NB4 (cell line): ENCODE measurements at regions not wholly inside any gene's neighbourhood (a gene's known extent, or its start where the extent isn't known, plus 50 kb on each side); places are given as distances from the start of the nearest gene placed in this dataset.

Experiments used
- DNase-seq: peaks from one replicate; pipeline ENCODE4 v3.0.0; 2010; ENCODE audit warnings: low read depth
- H3K4me3 ChIP-seq: one replicate; pipeline ENCODE4 v1.5.1; 2011; ENCODE audit warnings: mild to moderate bottlenecking, low read depth, low read length, moderate library complexity
- MYC ChIP-seq: IDR thresholded peaks from 2 replicates; pipeline ENCODE4 v1.6.1; 2011; ENCODE audit warnings: low read depth, low read length
- POLR2A ChIP-seq: IDR thresholded peaks from 2 replicates; pipeline ENCODE4 v1.6.1; 2011; ENCODE audit warnings: mild to moderate bottlenecking; ENCODE audit not compliant: insufficient read length; ENCODE audit errors: extremely low read depth
- TF ChIP-seq, protein P1 (sequence below): IDR thresholded peaks from one replicate; pipeline ENCODE4 v1.5.1; 2012; ENCODE audit warnings: low read depth, low read length
- TF ChIP-seq, protein P2 (sequence below): IDR thresholded peaks from 2 replicates; pipeline ENCODE4 v1.6.1; 2011; ENCODE audit warnings: low read depth, low read length

GRCh38 chr3:162112719-162113118 is 616.1 kb downstream of the OTOL1 start:
- DNase-seq: no peak
- TF ChIP-seq, protein P1, sequence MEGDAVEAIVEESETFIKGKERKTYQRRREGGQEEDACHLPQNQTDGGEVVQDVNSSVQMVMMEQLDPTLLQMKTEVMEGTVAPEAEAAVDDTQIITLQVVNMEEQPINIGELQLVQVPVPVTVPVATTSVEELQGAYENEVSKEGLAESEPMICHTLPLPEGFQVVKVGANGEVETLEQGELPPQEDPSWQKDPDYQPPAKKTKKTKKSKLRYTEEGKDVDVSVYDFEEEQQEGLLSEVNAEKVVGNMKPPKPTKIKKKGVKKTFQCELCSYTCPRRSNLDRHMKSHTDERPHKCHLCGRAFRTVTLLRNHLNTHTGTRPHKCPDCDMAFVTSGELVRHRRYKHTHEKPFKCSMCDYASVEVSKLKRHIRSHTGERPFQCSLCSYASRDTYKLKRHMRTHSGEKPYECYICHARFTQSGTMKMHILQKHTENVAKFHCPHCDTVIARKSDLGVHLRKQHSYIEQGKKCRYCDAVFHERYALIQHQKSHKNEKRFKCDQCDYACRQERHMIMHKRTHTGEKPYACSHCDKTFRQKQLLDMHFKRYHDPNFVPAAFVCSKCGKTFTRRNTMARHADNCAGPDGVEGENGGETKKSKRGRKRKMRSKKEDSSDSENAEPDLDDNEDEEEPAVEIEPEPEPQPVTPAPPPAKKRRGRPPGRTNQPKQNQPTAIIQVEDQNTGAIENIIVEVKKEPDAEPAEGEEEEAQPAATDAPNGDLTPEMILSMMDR: no peak
- TF ChIP-seq, protein P2, sequence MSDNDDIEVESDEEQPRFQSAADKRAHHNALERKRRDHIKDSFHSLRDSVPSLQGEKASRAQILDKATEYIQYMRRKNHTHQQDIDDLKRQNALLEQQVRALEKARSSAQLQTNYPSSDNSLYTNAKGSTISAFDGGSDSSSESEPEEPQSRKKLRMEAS: no peak
- TF ChIP-seq POLR2A (no peak), MYC (no peak)
- no peak overlapping the region for H3K4me3 ChIP-seq

GRCh38 chr3:162117961-162118360 is 621.4 kb downstream of the OTOL1 start:
- no peak overlapping the region for H3K4me3 ChIP-seq
- no peak for TF ChIP-seq POLR2A
- TF ChIP-seq, protein P1: no peak
- TF ChIP-seq, protein P2: no peak
- no peak for TF ChIP-seq MYC
- DNase-seq: no peak

- TF ChIP-seq MYC (no peak), POLR2A (no peak)
- TF ChIP-seq, protein P1: no peak
- TF ChIP-seq, protein P2: no peak
- no peak overlapping the region for H3K4me3 ChIP-seq
- no peak for DNase-seq
These were observed 623.0 kb downstream of the OTOL1 start for GRCh38 chr3:162119651-162120050.

GRCh38 chr3:162122405-162122804 is 625.8 kb downstream of the OTOL1 start:
- H3K4me3 ChIP-seq: no peak overlapping the region
- DNase-seq: no peak
- TF ChIP-seq, protein P2: no peak
- TF ChIP-seq MYC (no peak), POLR2A (no peak)
- TF ChIP-seq, protein P1: no peak

GRCh38 chr3:162125790-162126189 is 629.2 kb downstream of the OTOL1 start:
- no peak for TF ChIP-seq MYC
- no peak for TF ChIP-seq POLR2A
- TF ChIP-seq, protein P1: no peak
- TF ChIP-seq, protein P2: no peak
- no peak for DNase-seq
- no peak overlapping the region for H3K4me3 ChIP-seq
